ENCODE measurements at regions not wholly inside any gene's neighbourhood (a gene's known extent, or its start where the extent isn't known, plus 50 kb on each side); places are given as distances from the start of the nearest gene placed in this dataset.
"Not testable (repeated sequence)": the region's sequence is repeated elsewhere in the genome, so short reads cannot be mapped to it uniquely, and the experiment has no call there.

GRCh38 chr13:65236841-65237418 is 1993.2 kb downstream of the PCDH9 start:
- Mint-ChIP-seq H3K27ac (no peak overlapping the region), H3K4me1 (no peaks in the 10 kb centered on the region), H3K27me3 (no peaks in the 10 kb centered on the region), H3K36me3 (ENCODE audit: low read depth) (no peaks in the 10 kb centered on the region), H3K4me3 (no peak overlapping the region), H3K9me3 (peaks cover 32% of the 10 kb centered on the region)
- ATAC-seq (no peak), DNase-seq (no peak)

- DNase-seq (no peak), ATAC-seq (no peak)
- Mint-ChIP-seq H3K36me3 (ENCODE audit: low read depth) (no peaks in the 10 kb centered on the region), H3K4me3 (no peak overlapping the region), H3K4me1 (no peaks in the 10 kb centered on the region), H3K27me3 (no peaks in the 10 kb centered on the region), H3K9me3 (no peaks in the 10 kb centered on the region), H3K27ac (no peak overlapping the region)
These were observed 2012.6 kb downstream of the PCDH9 start for GRCh38 chr13:65217471-65217995.

GRCh38 chr13:65202845-65203244 is 2027.3 kb downstream of the PCDH9 start:
- H3K27ac Mint-ChIP-seq: not testable (repeated sequence)

GRCh38 chr13:65188721-65189120 is 2041.4 kb downstream of the PCDH9 start:
- H3K4me1 Mint-ChIP-seq: no peaks in the 10 kb centered on the region
- H3K27ac Mint-ChIP-seq: no peak overlapping the region
- DNase-seq (no peak), ATAC-seq (no peak)
- H3K36me3 Mint-ChIP-seq (ENCODE audit: low read depth): no peaks in the 10 kb centered on the region
- H3K4me3 Mint-ChIP-seq: no peak overlapping the region
- peaks cover 30% of the 10 kb centered on the region for H3K9me3 Mint-ChIP-seq
- H3K27me3 Mint-ChIP-seq: no peaks in the 10 kb centered on the region

More at GRCh38 chr13:65202845-65203244, 2027.3 kb downstream of the PCDH9 start:
- not testable (repeated sequence) for H3K27me3 Mint-ChIP-seq; H3K36me3 Mint-ChIP-seq (ENCODE audit: low read depth); DNase-seq; ATAC-seq; H3K4me1 Mint-ChIP-seq; H3K4me3 Mint-ChIP-seq
- peaks cover 25% of the 10 kb centered on the region for H3K9me3 Mint-ChIP-seq

- ATAC-seq (no peak), DNase-seq (no peak)
- no peaks in the 10 kb centered on the region for H3K36me3 Mint-ChIP-seq (ENCODE audit: low read depth)
- no peaks in the 10 kb centered on the region for H3K27me3 Mint-ChIP-seq
- no peaks in the 10 kb centered on the region for H3K9me3 Mint-ChIP-seq
- H3K4me3 Mint-ChIP-seq: no peak overlapping the region
- no peak overlapping the region for H3K27ac Mint-ChIP-seq
- H3K4me1 Mint-ChIP-seq: no peaks in the 10 kb centered on the region
These were observed 2062.1 kb downstream of the PCDH9 start for GRCh38 chr13:65168026-65168425.

- ATAC-seq: no peak
- Mint-ChIP-seq H3K4me1 (no peaks in the 10 kb centered on the region), H3K9me3 (no peaks in the 10 kb centered on the region), H3K27me3 (no peaks in the 10 kb centered on the region), H3K27ac (no peak overlapping the region), H3K36me3 (ENCODE audit: low read depth) (no peaks in the 10 kb centered on the region), H3K4me3 (no peak overlapping the region)
- DNase-seq: no peak
These were observed 2063.5 kb downstream of the PCDH9 start for GRCh38 chr13:65166675-65167074.

- H3K27me3 Mint-ChIP-seq: no peaks in the 10 kb centered on the region
- H3K27ac Mint-ChIP-seq: no peak overlapping the region
- no peak overlapping the region for H3K4me3 Mint-ChIP-seq
- no peaks in the 10 kb centered on the region for H3K36me3 Mint-ChIP-seq (ENCODE audit: low read depth)
- no peak for DNase-seq
- ATAC-seq: no peak
- no peaks in the 10 kb centered on the region for H3K4me1 Mint-ChIP-seq
- peaks cover 3% of the 10 kb centered on the region for H3K9me3 Mint-ChIP-seq
These were observed 2070.3 kb downstream of the PCDH9 start for GRCh38 chr13:65159803-65160202.

- H3K4me1 Mint-ChIP-seq: peaks cover 1% of the 10 kb centered on the region
- ATAC-seq: no peak
These were observed 2074.3 kb downstream of the PCDH9 start for GRCh38 chr13:65155861-65156260.

GRCh38 chr13:65154661-65155447 is 2075.3 kb downstream of the PCDH9 start:
- peaks cover 1% of the 10 kb centered on the region for H3K4me1 Mint-ChIP-seq
- H3K4me3 Mint-ChIP-seq: no peak overlapping the region
- H3K9me3 Mint-ChIP-seq: peaks cover 13% of the 10 kb centered on the region
- H3K36me3 Mint-ChIP-seq (ENCODE audit: low read depth): no peaks in the 10 kb centered on the region
- no peaks in the 10 kb centered on the region for H3K27me3 Mint-ChIP-seq
- ATAC-seq: no peak
- DNase-seq: no peak
- no peak overlapping the region for H3K27ac Mint-ChIP-seq

More at GRCh38 chr13:65155861-65156260, 2074.3 kb downstream of the PCDH9 start:
- no peaks in the 10 kb centered on the region for H3K27me3 Mint-ChIP-seq
- H3K36me3 Mint-ChIP-seq (ENCODE audit: low read depth): no peaks in the 10 kb centered on the region
- no peak overlapping the region for H3K4me3 Mint-ChIP-seq
- no peak for DNase-seq
- H3K27ac Mint-ChIP-seq: no peak overlapping the region
- peaks cover 16% of the 10 kb centered on the region for H3K9me3 Mint-ChIP-seq

- DNase-seq: no peak
- H3K36me3 Mint-ChIP-seq (ENCODE audit: low read depth): no peaks in the 10 kb centered on the region
These were observed 2080.4 kb downstream of the PCDH9 start for GRCh38 chr13:65149687-65150086.

GRCh38 chr13:65143920-65144319 is 2086.2 kb downstream of the PCDH9 start:
- Mint-ChIP-seq H3K4me1 (no peaks in the 10 kb centered on the region), H3K36me3 (ENCODE audit: low read depth) (no peaks in the 10 kb centered on the region), H3K27ac (no peak overlapping the region), H3K9me3 (peaks cover 10% of the 10 kb centered on the region), H3K4me3 (no peak overlapping the region), H3K27me3 (no peaks in the 10 kb centered on the region)
- DNase-seq (no peak), ATAC-seq (no peak)

More at GRCh38 chr13:65149687-65150086, 2080.4 kb downstream of the PCDH9 start:
- Mint-ChIP-seq H3K9me3 (peaks cover 23% of the 10 kb centered on the region), H3K27me3 (no peaks in the 10 kb centered on the region), H3K4me1 (peaks cover 1% of the 10 kb centered on the region), H3K27ac (no peak overlapping the region), H3K4me3 (no peak overlapping the region)
- ATAC-seq: no peak

GRCh38 chr13:65133094-65133493 is 2097.0 kb downstream of the PCDH9 start:
- Mint-ChIP-seq H3K27me3 (no peaks in the 10 kb centered on the region), H3K9me3 (peaks cover 16% of the 10 kb centered on the region), H3K36me3 (ENCODE audit: low read depth) (no peaks in the 10 kb centered on the region), H3K27ac (no peak overlapping the region), H3K4me1 (no peaks in the 10 kb centered on the region), H3K4me3 (no peak overlapping the region)
- no peak for ATAC-seq
- no peak for DNase-seq

GRCh38 chr13:65125236-65125635 is 2104.9 kb downstream of the PCDH9 start:
- no peaks in the 10 kb centered on the region for H3K4me1 Mint-ChIP-seq
- no peaks in the 10 kb centered on the region for H3K27me3 Mint-ChIP-seq

GRCh38 chr13:65112531-65112941 is 2117.6 kb downstream of the PCDH9 start:
- H3K9me3 Mint-ChIP-seq: peaks cover 23% of the 10 kb centered on the region
- no peak for DNase-seq
- H3K27ac Mint-ChIP-seq: no peak overlapping the region
- no peaks in the 10 kb centered on the region for H3K4me1 Mint-ChIP-seq
- no peaks in the 10 kb centered on the region for H3K36me3 Mint-ChIP-seq (ENCODE audit: low read depth)
- H3K27me3 Mint-ChIP-seq: no peaks in the 10 kb centered on the region
- no peak for ATAC-seq
- no peak overlapping the region for H3K4me3 Mint-ChIP-seq

More at GRCh38 chr13:65125236-65125635, 2104.9 kb downstream of the PCDH9 start:
- DNase-seq (no peak), ATAC-seq (no peak)
- Mint-ChIP-seq H3K4me3 (no peak overlapping the region), H3K9me3 (peaks cover 15% of the 10 kb centered on the region), H3K27ac (no peak overlapping the region), H3K36me3 (ENCODE audit: low read depth) (no peaks in the 10 kb centered on the region)

- Mint-ChIP-seq H3K4me3 (no peak overlapping the region), H3K4me1 (no peaks in the 10 kb centered on the region), H3K9me3 (peaks cover 26% of the 10 kb centered on the region), H3K27ac (no peak overlapping the region), H3K27me3 (no peaks in the 10 kb centered on the region), H3K36me3 (ENCODE audit: low read depth) (no peaks in the 10 kb centered on the region)
- ATAC-seq (no peak), DNase-seq (no peak)
These were observed 2118.0 kb downstream of the PCDH9 start for GRCh38 chr13:65112123-65112522.
